ENCODE measurements at regions not wholly inside any gene's neighbourhood (a gene's known extent, or its start where the extent isn't known, plus 50 kb on each side); places are given as distances from the start of the nearest gene placed in this dataset.

DNA sequence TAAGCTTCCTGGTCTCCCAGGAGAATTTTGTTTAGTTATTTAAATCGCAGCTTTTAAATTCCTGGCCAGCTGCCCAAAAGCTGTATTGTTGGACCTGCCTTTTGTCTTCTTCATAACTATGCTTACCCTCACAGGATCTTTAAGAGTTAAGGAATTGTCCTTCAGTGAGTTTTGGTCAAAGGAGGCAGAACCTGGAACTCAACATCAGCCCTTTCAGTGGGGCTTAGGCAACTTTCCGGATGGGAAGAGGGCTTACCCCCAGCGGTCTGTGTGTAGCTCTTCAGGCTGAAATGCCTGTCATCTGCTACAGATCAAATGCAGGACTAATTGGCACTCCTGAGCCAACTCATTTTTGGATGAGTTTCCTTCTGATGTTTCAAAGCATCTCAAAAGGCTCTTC is 402.6 kb downstream of the SIPA1L2 start:
- TF ChIP-seq CTCF (conservative IDR thresholded peaks at IDR 0.05; ENCODE audit: low read depth, low read length) (no peak), EZH2 (IDR thresholded peaks at IDR 0.05; ENCODE audit: borderline replicate concordance, low read depth, low read length, poor library complexity, severe bottlenecking) (no peak)
